H1 (cell line): ENCODE measurements at regions not wholly inside any gene's neighbourhood (a gene's known extent, or its start where the extent isn't known, plus 50 kb on each side); places are given as distances from the start of the nearest gene placed in this dataset.

Experiments
- CBX5 ChIP-seq: fragments of 300-800, 300-1000 bp; sonication (generic); IDR thresholded peaks from 2 replicates; pipeline ENCODE4 v1.7.1; 2016; ENCODE audit warnings: antibody characterized with exemption, low read length, low read depth
- RNF2 ChIP-seq: fragments of 200-900, 300-1000 bp; sonication (generic); IDR thresholded peaks from 2 replicates; pipeline ENCODE4 v1.7.1; 2016; ENCODE audit warnings: borderline replicate concordance, low read depth, mild to moderate bottlenecking, antibody characterized with exemption, low read length; ENCODE audit not compliant: poor library complexity, severe bottlenecking; ENCODE audit errors: missing control alignments
- SP4 ChIP-seq: IDR thresholded peaks from 2 replicates; pipeline ENCODE4 v1.6.1; 2012; ENCODE audit warnings: low read length, inconsistent platforms
- YY1 ChIP-seq: IDR thresholded peaks from 2 replicates; pipeline ENCODE4 v1.6.1; 2011; ENCODE audit warnings: low read depth, mild to moderate bottlenecking, low read length
- TF ChIP-seq, protein P1 (sequence below): IDR thresholded peaks from 2 replicates; pipeline ENCODE4 v1.6.1; 2012; ENCODE audit warnings: inconsistent platforms

DNA sequence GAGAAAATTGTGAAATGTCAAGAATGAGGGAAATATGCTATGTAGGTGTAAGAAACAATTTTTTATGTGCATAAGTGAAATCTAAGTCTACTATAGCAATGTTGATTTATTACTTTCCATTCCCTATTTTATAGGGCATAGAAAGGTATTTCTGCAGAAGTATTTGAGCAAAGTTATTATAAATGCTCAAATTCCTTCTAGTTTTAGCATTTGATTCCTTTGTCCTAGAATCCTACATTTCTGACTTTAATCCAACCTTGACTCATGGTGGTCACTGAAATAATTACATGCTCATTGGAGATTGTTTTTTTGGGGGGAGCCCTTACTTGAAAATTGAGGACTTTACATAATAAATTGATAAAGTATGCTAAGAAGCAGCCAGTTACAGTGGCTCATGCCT, 716.6 kb upstream of the LUZP2 start (continued):
- no peak for TF ChIP-seq YY1
- TF ChIP-seq, protein P1, sequence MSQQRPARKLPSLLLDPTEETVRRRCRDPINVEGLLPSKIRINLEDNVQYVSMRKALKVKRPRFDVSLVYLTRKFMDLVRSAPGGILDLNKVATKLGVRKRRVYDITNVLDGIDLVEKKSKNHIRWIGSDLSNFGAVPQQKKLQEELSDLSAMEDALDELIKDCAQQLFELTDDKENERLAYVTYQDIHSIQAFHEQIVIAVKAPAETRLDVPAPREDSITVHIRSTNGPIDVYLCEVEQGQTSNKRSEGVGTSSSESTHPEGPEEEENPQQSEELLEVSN, result no peak
- no peak for TF ChIP-seq SP4
- no peak for TF ChIP-seq RNF2
- no peak for TF ChIP-seq CBX5
